WI38 (cell line): ENCODE measurements at regions not wholly inside any gene's neighbourhood (a gene's known extent, or its start where the extent isn't known, plus 50 kb on each side); places are given as distances from the start of the nearest gene placed in this dataset.

Experiments used
- H3K4me3 ChIP-seq: 2 replicates; pipeline ENCODE4 v1.5.1; 2011; ENCODE audit warnings: low read depth, mild to moderate bottlenecking, control low read depth, low read length
- TF ChIP-seq, protein P1 (sequence below): IDR thresholded peaks from 2 replicates; pipeline ENCODE4 v1.5.1; 2012; ENCODE audit warnings: low read depth, mild to moderate bottlenecking, control low read depth, low read length

DNA sequence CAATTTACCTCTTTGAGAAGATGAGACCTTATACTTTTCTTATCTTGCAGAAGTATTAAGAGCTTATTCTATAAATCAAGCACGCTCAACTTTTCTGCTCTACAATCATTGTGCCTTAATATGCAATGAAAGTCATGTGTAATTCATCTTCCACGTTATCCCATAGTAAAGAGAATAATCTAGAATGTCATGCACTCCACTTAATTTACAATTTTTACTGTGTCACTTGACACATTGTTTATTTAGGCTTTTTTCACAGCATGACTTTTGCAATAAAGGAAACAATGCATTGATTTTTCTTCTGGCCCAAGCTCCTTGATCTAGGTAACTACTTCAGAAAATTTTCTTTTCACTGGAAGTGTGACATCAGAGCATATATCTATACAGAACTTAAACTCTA, 290.9 kb downstream of the HHIPL2 start:
- TF ChIP-seq, protein P1, sequence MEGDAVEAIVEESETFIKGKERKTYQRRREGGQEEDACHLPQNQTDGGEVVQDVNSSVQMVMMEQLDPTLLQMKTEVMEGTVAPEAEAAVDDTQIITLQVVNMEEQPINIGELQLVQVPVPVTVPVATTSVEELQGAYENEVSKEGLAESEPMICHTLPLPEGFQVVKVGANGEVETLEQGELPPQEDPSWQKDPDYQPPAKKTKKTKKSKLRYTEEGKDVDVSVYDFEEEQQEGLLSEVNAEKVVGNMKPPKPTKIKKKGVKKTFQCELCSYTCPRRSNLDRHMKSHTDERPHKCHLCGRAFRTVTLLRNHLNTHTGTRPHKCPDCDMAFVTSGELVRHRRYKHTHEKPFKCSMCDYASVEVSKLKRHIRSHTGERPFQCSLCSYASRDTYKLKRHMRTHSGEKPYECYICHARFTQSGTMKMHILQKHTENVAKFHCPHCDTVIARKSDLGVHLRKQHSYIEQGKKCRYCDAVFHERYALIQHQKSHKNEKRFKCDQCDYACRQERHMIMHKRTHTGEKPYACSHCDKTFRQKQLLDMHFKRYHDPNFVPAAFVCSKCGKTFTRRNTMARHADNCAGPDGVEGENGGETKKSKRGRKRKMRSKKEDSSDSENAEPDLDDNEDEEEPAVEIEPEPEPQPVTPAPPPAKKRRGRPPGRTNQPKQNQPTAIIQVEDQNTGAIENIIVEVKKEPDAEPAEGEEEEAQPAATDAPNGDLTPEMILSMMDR = no peak
- H3K4me3 ChIP-seq = no peak overlapping the region

DNA sequence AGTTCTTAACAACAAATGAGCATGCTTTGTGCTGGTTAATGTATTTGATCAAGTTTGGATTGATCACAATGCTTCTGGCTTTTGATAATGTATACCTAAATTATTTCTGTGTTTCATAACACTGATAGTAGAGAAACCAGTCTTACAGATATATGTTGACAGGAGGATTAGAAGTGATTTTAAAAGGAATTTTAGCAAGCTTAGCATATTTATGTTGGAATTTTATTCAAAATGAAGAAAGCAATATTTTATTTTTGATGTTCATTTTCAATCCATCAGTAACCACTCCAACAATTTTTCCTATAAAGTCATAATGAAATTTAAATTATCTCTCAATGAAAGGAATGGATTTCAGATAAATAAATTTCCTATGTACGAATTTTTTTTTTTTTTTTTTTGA, 291.8 kb downstream of the HHIPL2 start:
- TF ChIP-seq, protein P1 = no peak
- H3K4me3 ChIP-seq = no peak overlapping the region

DNA sequence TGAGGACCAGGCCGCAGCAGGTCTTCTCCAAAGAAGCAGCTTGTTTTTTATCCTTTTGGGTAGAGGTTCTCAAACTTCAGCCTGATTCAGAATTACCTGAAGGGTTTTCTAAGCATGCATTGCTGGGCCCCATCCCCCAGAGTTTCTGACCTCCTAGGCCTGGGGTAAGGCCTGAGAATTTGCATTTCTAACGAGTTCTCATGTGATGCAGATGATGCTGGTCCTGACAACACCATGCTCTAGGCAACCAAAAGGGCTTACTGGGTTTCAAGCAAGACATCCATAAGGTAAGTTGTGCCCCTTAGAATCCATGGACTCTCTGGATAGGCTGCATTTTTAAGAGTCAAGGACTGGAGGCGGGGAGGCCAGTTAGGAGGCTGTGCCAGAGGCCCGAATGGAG, 295.1 kb downstream of the HHIPL2 start:
- TF ChIP-seq, protein P1 = no peak
- H3K4me3 ChIP-seq = no peak overlapping the region

DNA sequence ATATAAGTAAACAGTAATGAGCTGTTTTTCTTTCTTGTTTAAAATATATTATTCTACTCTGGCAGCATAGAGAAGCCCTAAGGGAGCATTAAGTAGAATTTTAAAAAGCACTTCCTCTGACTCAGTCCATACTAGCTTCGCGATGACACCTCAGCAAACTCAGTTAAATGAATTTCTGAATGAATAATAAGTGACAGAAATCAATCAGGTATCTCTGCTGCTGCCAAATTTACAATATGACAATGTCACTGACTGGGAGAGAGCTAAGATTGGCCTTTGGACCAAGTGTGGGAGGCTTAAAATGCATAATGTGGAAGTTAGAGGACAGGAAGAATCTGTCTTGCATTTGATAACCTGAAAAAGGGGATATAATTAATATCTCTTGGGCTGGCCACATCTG, 296.1 kb downstream of the HHIPL2 start:
- TF ChIP-seq, protein P1 = no peak
- no peak overlapping the region for H3K4me3 ChIP-seq

DNA sequence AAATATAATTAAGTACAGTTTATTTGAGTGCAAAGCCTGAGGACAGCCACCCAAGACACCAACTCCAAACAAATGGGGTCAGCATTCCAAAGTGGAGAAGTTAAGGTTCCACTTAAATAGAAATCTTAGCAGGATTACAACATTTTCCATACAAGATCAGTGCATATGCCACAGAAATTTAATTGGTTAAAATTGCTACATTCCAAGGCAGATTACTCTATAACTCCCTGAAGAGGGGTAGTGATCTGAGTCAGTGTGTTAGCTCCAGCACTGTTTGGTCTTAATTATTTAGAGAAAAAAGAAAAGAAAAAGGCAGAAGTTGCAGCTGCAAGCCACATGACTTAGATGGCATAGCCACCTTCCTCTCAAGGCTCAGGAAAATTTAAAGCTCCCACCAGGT, 297.5 kb downstream of the HHIPL2 start:
- TF ChIP-seq, protein P1 = no peak
- no peak overlapping the region for H3K4me3 ChIP-seq

DNA sequence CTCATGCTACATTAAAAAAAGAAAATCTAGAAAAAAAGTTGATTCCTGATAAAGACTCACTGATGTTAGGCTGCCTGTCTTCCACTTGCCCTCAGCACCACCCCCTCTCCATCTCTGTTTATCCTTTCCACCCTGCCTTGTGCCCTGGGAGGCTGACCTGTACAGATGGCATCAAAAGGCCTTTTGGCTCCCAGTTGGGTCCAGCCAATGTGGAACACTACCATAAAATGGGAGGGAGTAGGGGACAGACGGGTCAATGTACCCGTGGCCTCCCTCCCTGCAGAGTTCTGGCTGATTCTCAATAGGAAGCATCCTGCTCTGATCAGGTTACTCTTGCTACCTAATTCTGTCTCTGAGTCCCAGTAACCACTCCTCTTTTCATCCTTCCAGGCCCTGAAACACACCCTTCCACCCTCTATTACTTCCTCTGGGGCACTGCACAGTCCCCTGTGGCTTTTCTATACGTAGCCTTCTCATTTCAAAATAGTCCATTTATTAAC, 300.0 kb downstream of the HHIPL2 start:
- no peak overlapping the region for H3K4me3 ChIP-seq
- TF ChIP-seq, protein P1 = no peak

DNA sequence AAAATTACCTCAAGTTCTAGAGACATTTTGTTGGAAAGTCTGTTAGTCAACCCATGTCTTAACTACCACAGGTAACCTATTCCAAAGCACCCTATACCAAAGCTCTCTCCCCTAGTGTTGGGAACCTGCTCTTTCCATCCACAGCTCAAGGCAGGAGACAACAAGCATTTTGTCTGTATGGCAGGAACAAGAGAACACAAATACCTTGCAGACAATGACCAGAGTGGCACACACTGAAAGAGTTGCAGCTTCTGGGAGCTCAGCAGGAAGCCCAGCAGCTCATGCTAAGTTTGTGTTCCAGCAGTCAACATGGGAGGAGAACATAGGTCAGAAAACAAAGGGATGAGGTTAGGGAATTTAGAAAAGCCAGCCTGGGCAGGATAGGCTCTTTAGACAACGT, 300.8 kb downstream of the HHIPL2 start:
- TF ChIP-seq, protein P1 = no peak
- no peak overlapping the region for H3K4me3 ChIP-seq
